Sigmoid colon (tissue), 6 donors: ENCODE measurements at regions not wholly inside any gene's neighbourhood (a gene's known extent, or its start where the extent isn't known, plus 50 kb on each side); places are given as distances from the start of the nearest gene placed in this dataset.

Experiments used
- DNase-seq: peaks from one replicate; pipeline ENCODE4 v3.0.0-alpha.2; 2019
- H3K27ac ChIP-seq, 4 donors: fragments of 200-600 bp; sonication (generic); one replicate each; pipeline ENCODE4 v1.5.1; 2016 to 2019; ENCODE audit warnings: mild to moderate bottlenecking in 1 of 4
- H3K27me3 ChIP-seq, 3 donors: fragments of 200-600 bp; sonication (generic); one replicate each; pipeline ENCODE4 v1.5.1; 2019; ENCODE audit warnings: mild to moderate bottlenecking in 1 of 3
- H3K36me3 ChIP-seq, 4 donors: fragments of 200-600 bp; sonication (generic); one replicate each; pipeline ENCODE4 v1.5.1; 2016 to 2019
- H3K4me1 ChIP-seq, 4 donors: fragments of 200-600 bp; sonication (generic); one replicate each; pipeline ENCODE4 v1.5.1; 2017 to 2019
- H3K4me3 ChIP-seq, 4 donors: fragments of 200-600 bp; sonication (generic); one replicate each; pipeline ENCODE4 v1.5.1; 2017 to 2019; ENCODE audit warnings: mild to moderate bottlenecking in 2 of 4, moderate library complexity in 1 of 4
- H3K9me3 ChIP-seq, 4 donors: fragments of 200-600 bp in 3 of 4; sonication (generic) in 3 of 4; one replicate each; pipeline versions ENCODE4 v1.5.1 to v1.6.1; 2013 to 2019
- EP300 ChIP-seq, 4 donors: sonication (generic); formaldehyde crosslinking; IDR thresholded peaks; one replicate each; pipeline ENCODE4 v1.6.1; 2017; ENCODE audit warnings: antibody characterized with exemption in 4 of 4
- POLR2A ChIP-seq, 2 donors: fragments of 450-650 bp; IDR thresholded peaks; one replicate each; pipeline ENCODE4 v1.6.1; 2016; ENCODE audit warnings: antibody characterized with exemption in 2 of 2, mild to moderate bottlenecking in 2 of 2, moderate library complexity in 2 of 2
- POLR2AphosphoS5 ChIP-seq, 4 donors: sonication (generic); formaldehyde crosslinking; IDR thresholded peaks; one replicate each; pipeline ENCODE4 v1.6.1; 2017; ENCODE audit warnings: antibody characterized with exemption in 4 of 4
- WGBS, 2 donors: extraction: QIAGEN DNeasy Blood & Tissue Kit; methylation state at CpG; one replicate each; pipeline ENCODE4 v1.1.7; 2013; 5-methylcytosine and 5-hydroxymethylcytosine counted together
- intact Hi-C: fragments of 100-400 bp; cut with DNase I; formaldehyde crosslinking; loops from one replicate; pipeline ENCODE4 v1.15.1; 2023
- TF ChIP-seq, protein P1 (sequence below), 4 experiments: fragments of 450-650 bp in 3 of 4; fragments of 200-600 bp in 1 of 4; IDR thresholded peaks; one replicate each; pipeline ENCODE4 v1.5.1; 2016 to 2019; ENCODE audit warnings: antibody characterized with exemption in 4 of 4, mild to moderate bottlenecking in 3 of 4, moderate library complexity in 2 of 4
- donor health status: healthy with polysubstance abuse.
- donor health status: healthy.

- Histone ChIP-seq H3K36me3 (no peaks in the 10 kb centered on the region), H3K4me3 (no peak overlapping the region), H3K27ac (no peak overlapping the region), H3K9me3 (no peaks in the 10 kb centered on the region), H3K4me1 (no peaks in the 10 kb centered on the region), H3K27me3 (no peaks in the 10 kb centered on the region)
- DNase-seq = no peak
- WGBS, 2 donors = 76 to 82% methylated on average over 5 of the region's 5 CpGs
- TF ChIP-seq, protein P1, sequence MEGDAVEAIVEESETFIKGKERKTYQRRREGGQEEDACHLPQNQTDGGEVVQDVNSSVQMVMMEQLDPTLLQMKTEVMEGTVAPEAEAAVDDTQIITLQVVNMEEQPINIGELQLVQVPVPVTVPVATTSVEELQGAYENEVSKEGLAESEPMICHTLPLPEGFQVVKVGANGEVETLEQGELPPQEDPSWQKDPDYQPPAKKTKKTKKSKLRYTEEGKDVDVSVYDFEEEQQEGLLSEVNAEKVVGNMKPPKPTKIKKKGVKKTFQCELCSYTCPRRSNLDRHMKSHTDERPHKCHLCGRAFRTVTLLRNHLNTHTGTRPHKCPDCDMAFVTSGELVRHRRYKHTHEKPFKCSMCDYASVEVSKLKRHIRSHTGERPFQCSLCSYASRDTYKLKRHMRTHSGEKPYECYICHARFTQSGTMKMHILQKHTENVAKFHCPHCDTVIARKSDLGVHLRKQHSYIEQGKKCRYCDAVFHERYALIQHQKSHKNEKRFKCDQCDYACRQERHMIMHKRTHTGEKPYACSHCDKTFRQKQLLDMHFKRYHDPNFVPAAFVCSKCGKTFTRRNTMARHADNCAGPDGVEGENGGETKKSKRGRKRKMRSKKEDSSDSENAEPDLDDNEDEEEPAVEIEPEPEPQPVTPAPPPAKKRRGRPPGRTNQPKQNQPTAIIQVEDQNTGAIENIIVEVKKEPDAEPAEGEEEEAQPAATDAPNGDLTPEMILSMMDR (IDR thresholded peaks at IDR 0.05) = no peak
- TF ChIP-seq POLR2AphosphoS5 (IDR thresholded peaks at IDR 0.05) = no peak
- intact Hi-C loops = no loop called here
These were observed 83.2 kb upstream of the ADRA1D start for GRCh38 chr20:4332121-4332860.

DNA sequence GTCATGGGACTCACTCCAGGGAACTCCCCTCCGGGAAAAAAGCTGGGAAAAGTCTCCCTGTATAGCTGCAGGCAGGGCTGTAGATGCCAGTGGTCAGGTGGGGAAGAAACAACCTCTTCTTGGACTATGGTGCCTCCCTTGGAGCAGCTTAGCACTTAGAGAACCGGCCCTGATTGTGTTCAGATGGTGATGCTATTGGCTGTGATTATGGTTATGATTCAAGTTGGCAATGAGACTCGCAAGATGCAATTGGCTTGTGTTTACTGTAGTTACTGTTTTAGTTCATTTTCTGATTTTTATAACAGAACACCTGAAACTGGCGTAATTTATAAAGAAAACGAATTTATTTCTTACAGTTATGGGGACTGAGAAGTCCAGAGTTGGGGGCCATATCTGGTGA is 80.9 kb upstream of the ADRA1D start:
- WGBS, 2 donors = 69 to 80% methylated on average over 5 of the region's 5 CpGs
- TF ChIP-seq POLR2A (IDR thresholded peaks at IDR 0.05) = no peak
- TF ChIP-seq EP300 (IDR thresholded peaks at IDR 0.05) = no peak
- TF ChIP-seq POLR2AphosphoS5 (IDR thresholded peaks at IDR 0.05) = no peak
- TF ChIP-seq, protein P1 (IDR thresholded peaks at IDR 0.05) = no peak
- intact Hi-C loops = no loop called here
- H3K4me1 ChIP-seq = no peaks in the 10 kb centered on the region
- no peaks in the 10 kb centered on the region for H3K27me3 ChIP-seq
- DNase-seq = no peak
- H3K9me3 ChIP-seq = no peaks in the 10 kb centered on the region
- H3K27ac ChIP-seq = no peak overlapping the region
- no peaks in the 10 kb centered on the region for H3K36me3 ChIP-seq
- no peak overlapping the region for H3K4me3 ChIP-seq

- Histone ChIP-seq H3K36me3 (no peaks in the 10 kb centered on the region), H3K27ac (no peak overlapping the region), H3K4me3 (no peak overlapping the region), H3K9me3 (no peaks in the 10 kb centered on the region), H3K27me3 (no peaks in the 10 kb centered on the region), H3K4me1 (no peaks in the 10 kb centered on the region)
- TF ChIP-seq, protein P1 (IDR thresholded peaks at IDR 0.05) = no peak
- TF ChIP-seq EP300 (IDR thresholded peaks at IDR 0.05) (no peak), POLR2A (IDR thresholded peaks at IDR 0.05) (no peak)
- WGBS, 2 donors = 63 to 78% methylated on average over 5 of the region's 5 CpGs
- no peak for DNase-seq
- intact Hi-C loops = no loop called here
These were observed 80.1 kb upstream of the ADRA1D start for GRCh38 chr20:4329232-4329631.

DNA sequence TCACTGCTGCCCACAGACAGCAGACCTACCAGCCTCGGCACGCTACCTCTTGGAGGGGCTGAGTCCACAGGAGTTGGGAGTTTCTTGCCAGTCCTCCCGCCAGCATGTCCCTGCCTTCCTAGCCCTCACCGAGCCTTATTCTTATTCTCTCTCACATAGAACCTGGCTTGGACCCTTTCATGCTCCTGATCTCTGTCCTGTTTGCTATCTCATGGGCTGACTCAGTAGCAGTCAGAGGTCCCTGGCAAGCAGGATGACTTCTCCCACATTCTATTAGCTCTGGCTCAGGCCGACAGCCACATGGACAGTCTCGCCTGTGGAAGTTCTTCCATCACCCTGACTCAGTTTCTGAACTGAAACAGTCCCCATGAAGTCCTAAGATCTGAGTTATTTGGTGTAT is 79.5 kb upstream of the ADRA1D start:
- no peaks in the 10 kb centered on the region for H3K4me1 ChIP-seq
- H3K4me3 ChIP-seq = no peak overlapping the region
- no peaks in the 10 kb centered on the region for H3K36me3 ChIP-seq
- no peak for DNase-seq
- no peaks in the 10 kb centered on the region for H3K9me3 ChIP-seq
- TF ChIP-seq EP300 (IDR thresholded peaks at IDR 0.05) (no peak), POLR2A (IDR thresholded peaks at IDR 0.05) (no peak), POLR2AphosphoS5 (IDR thresholded peaks at IDR 0.05) (no peak)
- TF ChIP-seq, protein P1 (IDR thresholded peaks at IDR 0.05) = no peak
- H3K27ac ChIP-seq = no peak overlapping the region
- intact Hi-C loops = no loop called here
- no peaks in the 10 kb centered on the region for H3K27me3 ChIP-seq
- 84 to 92% methylated on average over 6 of the region's 6 CpGs for WGBS, 2 donors

DNA sequence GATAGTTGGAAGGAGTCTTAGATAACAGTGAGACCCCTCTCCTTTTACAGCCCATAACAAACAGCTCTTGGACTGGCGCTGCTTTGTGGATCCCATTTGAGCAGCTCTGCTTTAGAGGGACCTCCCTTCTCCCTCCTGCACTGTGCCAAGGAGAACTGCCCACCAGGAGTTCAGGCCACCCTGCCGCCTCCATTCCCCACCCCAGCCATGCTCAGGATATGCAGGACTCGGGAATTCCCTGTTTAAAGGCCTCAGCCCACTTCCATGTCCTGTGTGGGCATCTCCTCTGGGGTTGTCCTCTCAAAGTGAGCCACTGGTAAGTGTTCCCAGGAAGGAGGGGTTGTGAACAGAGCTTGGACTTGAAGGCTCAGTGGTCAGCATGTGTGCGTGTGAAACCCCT is 78.9 kb upstream of the ADRA1D start:
- H3K4me3 ChIP-seq = no peak overlapping the region
- no peak for DNase-seq
- H3K27ac ChIP-seq = no peak overlapping the region
- no peaks in the 10 kb centered on the region for H3K4me1 ChIP-seq
- H3K36me3 ChIP-seq = no peaks in the 10 kb centered on the region
- H3K9me3 ChIP-seq = no peaks in the 10 kb centered on the region
- no peaks in the 10 kb centered on the region for H3K27me3 ChIP-seq
- no peak for TF ChIP-seq EP300 (IDR thresholded peaks at IDR 0.05)
- TF ChIP-seq POLR2A (IDR thresholded peaks at IDR 0.05) = no peak
- TF ChIP-seq, protein P1 (IDR thresholded peaks at IDR 0.05) = no peak
- TF ChIP-seq POLR2AphosphoS5 (IDR thresholded peaks at IDR 0.05) = no peak
- 69 to 86% methylated on average over 4 of the region's 4 CpGs for WGBS, 2 donors
- intact Hi-C loops = no loop called here
